HG03159 (cell line): ENCODE measurements at regions not wholly inside any gene's neighbourhood (a gene's known extent, or its start where the extent isn't known, plus 50 kb on each side); places are given as distances from the start of the nearest gene placed in this dataset.
"Not testable (repeated sequence)": the region's sequence is repeated elsewhere in the genome, so short reads cannot be mapped to it uniquely, and the experiment has no call there.

Experiments used
- ATAC-seq: cut with Tn5 transposase; IDR thresholded peaks from one replicate; pipeline ENCODE4 v1.9.1; 2021; ENCODE audit warnings: mild to moderate bottlenecking, moderate library complexity; ENCODE audit not compliant: unreplicated experiment

- no peak for ATAC-seq
Observed at GRCh38 chr6:3900744-3901336, 51.7 kb downstream of the FAM50B start.

DNA sequence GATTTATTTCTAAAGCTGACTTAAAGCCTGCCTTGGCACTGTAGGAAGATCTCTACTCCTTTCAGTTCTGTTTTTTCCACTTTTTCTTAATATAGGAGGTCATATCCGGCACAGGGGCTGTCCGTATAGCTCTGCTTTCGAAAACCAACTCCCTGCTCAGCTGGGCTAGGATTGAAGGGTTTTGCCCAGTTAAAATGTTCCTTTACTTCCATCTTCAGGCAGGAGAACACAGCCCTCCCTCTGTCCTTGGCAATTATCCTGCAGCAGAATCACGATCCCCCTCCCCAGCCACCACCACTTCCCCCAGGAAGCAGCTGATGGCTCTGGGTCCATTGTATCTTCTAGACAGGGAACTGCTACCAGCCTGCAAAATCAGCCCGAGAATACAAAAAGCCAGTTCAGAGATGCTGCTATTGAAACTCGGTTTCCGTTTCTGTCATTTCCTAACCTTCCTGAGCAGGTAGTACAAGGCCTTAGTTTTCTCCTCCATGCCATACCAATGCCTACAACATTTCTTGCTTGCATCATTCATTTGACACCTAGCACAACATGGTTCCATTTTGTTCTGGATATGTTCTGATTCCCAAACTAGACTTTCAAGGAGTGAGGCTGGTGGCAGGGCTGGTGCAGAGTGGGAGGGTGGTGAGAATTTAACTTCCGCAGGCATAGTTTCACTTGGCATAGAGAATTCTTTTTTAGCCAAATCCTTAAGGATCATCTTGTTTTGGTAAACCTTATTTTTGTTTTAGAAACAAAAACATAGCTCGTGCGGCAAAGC, 53.9 kb downstream of the FAM50B start:
- no peak for ATAC-seq

DNA sequence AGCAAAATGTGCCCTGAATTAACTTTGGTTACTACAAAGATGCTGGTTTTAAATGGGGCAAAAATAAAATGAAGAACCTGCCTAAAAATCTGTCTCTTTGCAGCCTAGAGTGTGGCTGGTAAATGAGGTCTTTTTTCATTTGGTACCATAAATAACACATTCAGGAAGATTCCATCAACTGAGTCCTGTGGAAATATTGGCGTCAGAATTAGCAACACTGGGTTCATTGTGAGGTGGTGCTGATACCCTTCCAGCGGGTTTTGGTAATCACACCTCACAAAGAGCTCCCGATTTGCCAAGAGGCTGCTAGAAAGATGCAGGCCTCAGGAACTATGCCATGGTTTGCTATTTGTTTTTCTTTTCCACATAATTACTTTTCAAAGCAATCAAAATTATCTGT, 55.3 kb downstream of the FAM50B start:
- ATAC-seq, result no peak

DNA sequence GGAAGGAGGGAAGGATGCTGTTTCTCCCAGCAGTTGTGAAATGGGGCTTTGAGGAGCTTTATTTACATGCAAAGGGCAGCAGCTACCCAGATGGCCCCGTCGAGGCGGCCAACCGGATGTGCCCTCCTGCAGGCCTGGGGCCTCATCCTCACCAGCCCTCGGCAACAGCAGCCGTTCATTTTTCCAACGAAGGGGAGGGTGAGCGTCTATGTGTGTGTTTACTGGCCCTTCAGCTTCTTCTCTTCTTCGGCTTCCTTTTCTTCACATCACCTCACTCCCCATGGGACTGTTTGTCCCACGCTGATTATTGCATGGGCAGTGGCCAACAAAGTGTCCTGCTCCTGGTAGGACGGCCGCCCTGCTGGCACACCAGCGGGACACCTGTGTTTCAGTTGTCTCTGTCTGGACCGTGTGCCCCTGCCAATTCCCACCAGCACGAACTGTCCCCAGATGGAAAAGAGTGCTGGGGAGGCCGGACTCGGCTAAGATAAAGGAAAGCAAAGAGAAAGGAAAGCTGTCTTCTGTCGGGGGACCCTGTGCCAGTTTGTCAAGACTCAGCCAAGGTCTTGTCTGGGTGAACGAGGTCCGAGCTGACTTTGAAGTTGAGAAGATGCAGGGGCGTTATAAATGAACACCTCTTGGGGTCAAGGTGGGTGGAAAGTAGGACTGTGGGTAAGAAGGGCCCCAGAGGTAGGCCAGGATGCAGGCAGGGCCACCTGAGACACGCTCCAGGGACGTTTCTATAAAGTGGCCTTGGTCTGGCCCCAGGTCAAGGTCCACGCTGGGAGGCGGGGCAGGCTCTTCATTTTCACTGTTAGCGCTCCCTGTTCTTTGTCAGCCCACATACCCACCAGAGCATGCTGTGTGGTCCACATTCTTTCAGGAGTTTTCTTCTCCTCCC, 57.0 kb downstream of the FAM50B start:
- ATAC-seq, result no peak

- no peak for ATAC-seq
Observed at GRCh38 chr6:3906846-3907151, 57.6 kb downstream of the FAM50B start.

DNA sequence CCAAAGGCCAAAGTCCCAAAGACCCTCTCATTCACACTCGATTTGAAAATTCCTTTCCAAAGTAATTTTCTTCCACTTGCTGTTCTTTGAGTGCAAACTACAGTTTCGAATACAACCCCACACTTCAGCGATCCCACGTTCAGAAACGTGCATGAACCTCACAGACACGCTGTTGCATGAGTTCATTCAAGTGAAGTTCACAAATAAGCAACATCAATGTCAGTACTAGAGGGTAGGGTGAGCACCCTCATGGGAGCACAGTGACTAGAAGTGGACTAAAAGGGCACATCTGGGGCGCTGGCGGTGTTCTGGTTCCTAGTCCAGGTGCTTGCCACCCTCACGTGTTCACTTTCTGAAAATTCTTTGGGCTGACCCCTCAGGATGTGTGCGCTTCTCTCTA, 59.0 kb downstream of the FAM50B start:
- no peak for ATAC-seq

- no peak for ATAC-seq
Observed at GRCh38 chr6:3908961-3909360, 59.8 kb downstream of the FAM50B start.

- no peak for ATAC-seq
Observed at GRCh38 chr6:3910106-3910663, 61.0 kb downstream of the FAM50B start.

DNA sequence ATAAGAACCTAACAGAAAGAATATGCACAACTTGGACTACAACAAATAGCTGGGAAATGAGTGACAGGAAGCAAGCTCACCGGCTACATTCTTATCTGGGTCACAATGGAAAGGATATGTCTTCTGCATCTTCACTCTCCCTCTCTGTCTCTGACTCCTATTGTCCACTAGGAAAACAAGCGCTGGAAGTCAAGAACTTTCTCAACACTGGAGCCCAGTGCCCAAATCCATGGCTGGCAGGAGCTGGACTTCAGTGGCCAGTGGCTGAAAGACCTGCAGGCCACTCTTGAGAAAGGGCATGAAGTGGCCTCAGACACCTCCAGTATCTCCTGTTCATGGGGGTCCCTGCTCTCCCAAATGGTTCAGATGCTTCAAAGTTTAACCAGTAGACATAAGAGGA, 62.0 kb downstream of the FAM50B start:
- ATAC-seq, result no peak

GRCh38 chr6:3911614-3912336, 62.6 kb downstream of the FAM50B start:
- ATAC-seq, result no peak

GRCh38 chr6:3912361-3913076, 63.3 kb downstream of the FAM50B start:
- ATAC-seq, result no peak

GRCh38 chr6:3913077-3913957, 64.1 kb downstream of the FAM50B start:
- ATAC-seq, result no peak

DNA sequence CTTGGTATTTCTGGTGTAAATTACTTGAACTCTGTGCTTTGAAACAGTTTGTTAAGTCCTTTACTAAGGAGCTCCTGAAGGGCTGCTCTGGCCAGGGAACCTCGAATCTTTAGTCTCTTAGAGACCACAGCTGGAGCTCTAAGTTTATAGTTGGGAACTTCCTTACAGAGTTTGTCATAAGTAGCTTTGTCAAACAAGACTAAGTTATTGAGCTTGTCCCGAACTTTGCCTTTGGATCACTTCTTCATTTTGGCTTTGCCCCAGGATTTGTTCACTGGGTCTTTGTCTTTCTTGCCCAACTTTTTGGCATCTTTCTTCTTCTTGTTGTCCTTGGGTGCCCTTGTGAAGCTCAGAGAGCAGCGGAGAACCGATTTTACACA, 64.8 kb downstream of the FAM50B start:
- no peak for ATAC-seq

DNA sequence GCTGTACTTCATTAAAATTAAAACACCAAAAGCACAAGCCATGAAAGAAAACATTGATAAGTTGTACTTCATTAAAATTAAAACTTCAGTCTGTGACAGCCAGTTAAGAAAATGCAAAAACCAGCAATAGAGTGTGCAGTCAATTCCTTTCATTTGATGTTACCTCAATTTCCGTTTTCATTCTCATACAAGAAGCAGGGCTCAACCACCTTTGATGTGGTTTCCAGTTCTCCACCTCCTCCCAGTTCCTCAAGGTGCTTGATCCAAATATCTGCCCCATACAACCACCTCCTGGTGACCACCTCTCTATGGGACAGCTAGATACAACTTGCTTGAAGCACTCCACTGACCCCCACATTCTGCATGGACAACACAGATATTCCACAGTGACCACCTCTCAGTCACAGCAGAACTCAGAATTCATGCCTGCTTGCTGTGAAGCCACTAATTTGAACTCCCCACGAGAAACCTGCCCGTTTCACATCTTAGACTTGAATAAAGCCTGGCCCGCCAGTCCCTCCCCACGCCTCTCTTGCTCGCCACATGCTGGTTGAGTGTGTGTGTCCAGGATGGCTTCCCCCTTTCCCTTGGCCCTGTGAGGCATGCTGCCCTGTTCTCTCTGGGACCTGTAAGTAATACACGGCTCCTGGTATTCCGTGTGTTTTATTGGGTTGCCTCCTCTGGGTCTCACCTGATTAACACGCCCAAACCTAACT, 66.1 kb downstream of the FAM50B start:
- ATAC-seq, result no peak

- ATAC-seq, result no peak
Observed at GRCh38 chr6:3916211-3916610, 67.0 kb downstream of the FAM50B start.

GRCh38 chr6:3916749-3917148, 67.6 kb downstream of the FAM50B start:
- not testable (repeated sequence) for ATAC-seq

- ATAC-seq, result no peak
Observed at GRCh38 chr6:3918469-3918868, 69.3 kb downstream of the FAM50B start.

DNA sequence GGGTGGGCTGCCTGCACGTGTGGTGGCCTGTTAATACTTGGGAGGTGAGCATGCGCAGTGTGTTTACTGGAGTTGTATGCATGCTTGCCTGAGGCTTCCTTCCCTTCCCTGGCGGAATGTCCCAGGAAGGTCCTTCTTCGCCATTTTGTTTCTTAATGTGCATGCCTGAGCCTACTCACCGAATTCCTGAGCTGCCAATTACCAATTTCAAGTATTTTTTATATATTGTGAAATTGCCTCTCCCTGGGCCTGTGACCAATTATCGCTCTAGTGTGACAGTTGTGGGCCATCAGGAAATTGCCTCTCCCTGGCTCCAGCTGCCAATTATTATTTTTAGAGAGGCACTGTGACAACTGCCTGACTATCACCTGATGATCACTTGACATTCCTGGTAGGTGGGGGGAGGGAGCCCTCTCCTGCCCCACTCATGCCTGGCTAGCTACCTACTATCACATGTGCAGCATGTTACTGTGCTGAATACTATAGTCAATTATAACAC, 70.0 kb downstream of the FAM50B start:
- no peak for ATAC-seq

DNA sequence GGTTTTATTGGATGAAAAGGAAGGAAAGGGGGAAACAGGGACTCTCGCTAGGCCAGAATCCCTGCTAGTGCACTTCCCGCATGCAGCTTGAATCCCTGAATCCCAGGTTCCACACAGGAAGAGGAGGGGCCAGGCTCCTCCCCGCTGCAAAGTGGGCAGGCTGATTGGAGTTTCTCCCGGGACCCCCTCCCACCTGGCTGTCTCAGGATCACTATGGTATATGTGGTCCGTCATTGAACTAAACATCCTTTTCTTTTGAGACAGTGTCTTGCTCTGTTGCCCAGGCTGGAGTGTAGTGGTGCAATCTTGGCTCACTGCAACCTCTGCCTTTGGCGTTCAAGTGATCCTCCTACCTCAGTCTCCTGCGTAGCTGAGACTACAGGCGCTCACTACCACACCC, 70.7 kb downstream of the FAM50B start:
- ATAC-seq, result no peak
